Right atrium auricular region (tissue), 2 donors: ENCODE measurements at regions not wholly inside any gene's neighbourhood (a gene's known extent, or its start where the extent isn't known, plus 50 kb on each side); places are given as distances from the start of the nearest gene placed in this dataset.

ENCODE experiments used
- DNase-seq: peaks from one replicate; pipeline ENCODE4 v3.0.0-alpha.2; 2019; ENCODE audit warnings: low spot score
- H3K27ac ChIP-seq, 2 donors: fragments of 200-600 bp; sonication (generic); 1 replicate in 1 of 2; 2 replicates in 1 of 2; pipeline ENCODE4 v1.5.1; 2016 to 2019
- H3K27me3 ChIP-seq, 2 donors: fragments of 200-600 bp; sonication (generic); one replicate each; pipeline versions ENCODE4 v1.5.1 to v1.6.0; 2017 to 2019
- H3K36me3 ChIP-seq: fragments of 200-600 bp; sonication (generic); one replicate; pipeline ENCODE4 v1.5.1; 2016
- H3K4me1 ChIP-seq, 2 donors: fragments of 200-600 bp; sonication (generic); one replicate each; pipeline versions ENCODE4 v1.5.1 to v1.6.0; 2017 to 2019
- H3K4me3 ChIP-seq, 2 donors: fragments of 200-600 bp; sonication (generic); 1 replicate in 1 of 2; 2 replicates in 1 of 2; pipeline ENCODE4 v1.5.1; 2017 to 2019; ENCODE audit warnings: mild to moderate bottlenecking in 1 of 2, moderate library complexity in 1 of 2
- H3K9me3 ChIP-seq, 2 donors: fragments of 200-600 bp; sonication (generic); one replicate each; pipeline ENCODE4 v1.5.1; 2019
- TF ChIP-seq, protein P1 (sequence below), 2 donors: fragments of 200-600 bp; sonication (generic); IDR thresholded peaks; one replicate each; pipeline ENCODE4 v1.5.1; 2019; ENCODE audit warnings: antibody characterized with exemption in 2 of 2

DNA sequence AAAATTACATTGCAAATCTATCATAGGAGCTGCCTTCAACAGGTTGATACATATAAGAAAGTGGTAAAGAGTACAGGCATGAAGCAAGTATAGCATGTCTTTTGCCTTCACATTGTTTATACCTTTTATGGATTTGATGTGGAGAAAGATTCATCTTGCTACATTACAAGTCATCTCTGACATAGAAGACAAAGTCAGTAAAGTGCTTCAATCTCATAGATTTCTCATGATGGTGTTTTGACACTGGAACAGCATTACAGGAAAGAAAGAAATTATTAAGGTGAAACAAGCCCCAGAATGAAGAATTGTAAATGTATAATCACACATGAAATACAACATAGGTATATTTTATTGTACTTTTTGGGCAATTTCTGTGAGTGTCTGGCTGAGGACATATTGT lies 580.7 kb upstream of the MMS22L start:
- Histone ChIP-seq H3K9me3 (no peaks in the 10 kb centered on the region), H3K27me3 (no peaks in the 10 kb centered on the region), H3K4me3 (no peak overlapping the region), H3K4me1 (no peaks in the 10 kb centered on the region), H3K27ac (no peak overlapping the region), H3K36me3 (no peaks in the 10 kb centered on the region)
- TF ChIP-seq, protein P1, sequence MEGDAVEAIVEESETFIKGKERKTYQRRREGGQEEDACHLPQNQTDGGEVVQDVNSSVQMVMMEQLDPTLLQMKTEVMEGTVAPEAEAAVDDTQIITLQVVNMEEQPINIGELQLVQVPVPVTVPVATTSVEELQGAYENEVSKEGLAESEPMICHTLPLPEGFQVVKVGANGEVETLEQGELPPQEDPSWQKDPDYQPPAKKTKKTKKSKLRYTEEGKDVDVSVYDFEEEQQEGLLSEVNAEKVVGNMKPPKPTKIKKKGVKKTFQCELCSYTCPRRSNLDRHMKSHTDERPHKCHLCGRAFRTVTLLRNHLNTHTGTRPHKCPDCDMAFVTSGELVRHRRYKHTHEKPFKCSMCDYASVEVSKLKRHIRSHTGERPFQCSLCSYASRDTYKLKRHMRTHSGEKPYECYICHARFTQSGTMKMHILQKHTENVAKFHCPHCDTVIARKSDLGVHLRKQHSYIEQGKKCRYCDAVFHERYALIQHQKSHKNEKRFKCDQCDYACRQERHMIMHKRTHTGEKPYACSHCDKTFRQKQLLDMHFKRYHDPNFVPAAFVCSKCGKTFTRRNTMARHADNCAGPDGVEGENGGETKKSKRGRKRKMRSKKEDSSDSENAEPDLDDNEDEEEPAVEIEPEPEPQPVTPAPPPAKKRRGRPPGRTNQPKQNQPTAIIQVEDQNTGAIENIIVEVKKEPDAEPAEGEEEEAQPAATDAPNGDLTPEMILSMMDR (IDR thresholded peaks at IDR 0.05) = no peak
- no peak for DNase-seq

DNA sequence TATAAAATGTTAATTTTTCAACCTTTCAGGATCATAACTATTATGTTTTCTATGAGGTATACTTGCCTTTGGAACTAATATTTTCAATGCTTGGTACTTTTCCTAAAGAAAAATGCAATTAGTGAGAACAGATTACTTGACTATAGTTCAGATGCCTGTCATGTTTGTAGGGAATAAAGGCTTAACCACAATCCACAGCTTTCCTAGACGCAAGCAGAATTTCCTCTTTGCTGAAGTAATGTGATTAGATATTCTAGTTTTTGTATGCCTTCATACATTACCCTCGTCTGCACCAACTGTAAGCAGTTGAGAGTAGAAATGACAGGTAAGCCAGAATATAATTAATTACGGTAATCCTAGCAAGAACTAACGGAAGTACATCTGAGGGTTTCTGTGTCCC lies 581.4 kb upstream of the MMS22L start:
- TF ChIP-seq, protein P1 (IDR thresholded peaks at IDR 0.05) = no peak
- Histone ChIP-seq H3K4me3 (no peak overlapping the region), H3K27ac (no peak overlapping the region), H3K27me3 (no peaks in the 10 kb centered on the region), H3K9me3 (no peaks in the 10 kb centered on the region), H3K4me1 (no peaks in the 10 kb centered on the region), H3K36me3 (no peaks in the 10 kb centered on the region)
- DNase-seq = no peak

DNA sequence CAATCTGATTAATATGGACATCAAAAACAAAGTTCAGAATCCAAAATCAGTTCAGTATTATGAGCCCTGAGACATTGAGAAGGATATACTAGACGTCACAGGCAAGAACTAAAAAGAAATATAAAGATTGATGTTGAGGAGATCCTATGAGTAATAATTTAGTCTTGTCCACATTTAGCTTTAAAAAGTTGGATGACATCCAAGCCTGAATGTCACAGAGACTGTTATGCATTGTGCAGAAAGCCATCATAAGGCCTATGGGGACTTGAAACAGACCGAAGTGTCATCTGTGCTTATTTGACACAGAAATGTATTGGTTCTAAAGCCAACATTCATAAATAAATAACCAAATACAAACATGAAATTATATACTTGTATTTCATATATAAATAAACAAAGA lies 581.8 kb upstream of the MMS22L start:
- Histone ChIP-seq H3K9me3 (no peaks in the 10 kb centered on the region), H3K4me1 (no peaks in the 10 kb centered on the region), H3K36me3 (no peaks in the 10 kb centered on the region), H3K27ac (no peak overlapping the region), H3K27me3 (no peaks in the 10 kb centered on the region), H3K4me3 (no peak overlapping the region)
- no peak for DNase-seq
- TF ChIP-seq, protein P1 (IDR thresholded peaks at IDR 0.05) = no peak

DNA sequence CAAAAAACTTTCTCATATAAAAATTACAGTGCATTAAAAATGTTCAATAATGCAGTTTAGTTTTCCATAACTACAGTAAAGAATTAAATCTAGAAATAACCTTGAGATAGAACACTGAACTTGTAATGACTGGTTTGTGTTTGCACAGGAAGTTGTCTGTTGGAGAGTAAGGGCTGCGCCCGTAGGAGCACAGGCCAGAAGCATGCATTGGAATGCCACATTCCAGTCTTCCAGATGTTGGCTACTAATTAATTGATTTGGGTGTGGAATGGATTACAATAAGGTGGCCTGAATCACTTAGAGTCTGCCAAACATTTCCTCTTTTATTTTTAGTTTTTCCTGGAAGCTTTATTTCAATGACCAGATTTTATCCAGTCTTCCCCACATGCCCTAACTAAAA lies 582.6 kb upstream of the MMS22L start:
- Histone ChIP-seq H3K9me3 (no peaks in the 10 kb centered on the region), H3K4me1 (no peaks in the 10 kb centered on the region), H3K27me3 (no peaks in the 10 kb centered on the region), H3K36me3 (no peaks in the 10 kb centered on the region), H3K4me3 (no peak overlapping the region), H3K27ac (no peak overlapping the region)
- TF ChIP-seq, protein P1 (IDR thresholded peaks at IDR 0.05) = no peak
- no peak for DNase-seq

DNA sequence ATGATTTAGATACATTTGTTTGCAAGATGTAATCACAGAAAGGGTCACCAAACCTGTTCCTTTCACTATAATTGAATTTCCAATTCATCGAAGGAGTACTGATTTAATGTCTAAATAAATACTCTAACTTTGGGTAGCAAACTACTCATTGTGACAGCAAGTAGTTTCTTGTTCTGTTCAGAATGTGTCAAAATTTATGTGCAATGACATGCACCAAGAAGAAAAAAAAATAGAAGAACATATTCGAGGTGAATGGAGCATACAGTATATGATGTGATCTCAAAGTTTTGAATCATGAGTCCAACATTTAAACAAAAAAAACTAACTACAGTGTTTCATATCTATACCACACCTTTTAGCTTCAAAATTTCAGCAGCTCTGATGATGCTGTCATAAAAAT lies 583.6 kb upstream of the MMS22L start:
- H3K36me3 ChIP-seq = no peaks in the 10 kb centered on the region
- TF ChIP-seq, protein P1 (IDR thresholded peaks at IDR 0.05) = no peak
- H3K4me3 ChIP-seq = no peak overlapping the region
- H3K27me3 ChIP-seq = no peaks in the 10 kb centered on the region
- no peak overlapping the region for H3K27ac ChIP-seq
- no peak for DNase-seq
- no peaks in the 10 kb centered on the region for H3K4me1 ChIP-seq
- no peaks in the 10 kb centered on the region for H3K9me3 ChIP-seq

DNA sequence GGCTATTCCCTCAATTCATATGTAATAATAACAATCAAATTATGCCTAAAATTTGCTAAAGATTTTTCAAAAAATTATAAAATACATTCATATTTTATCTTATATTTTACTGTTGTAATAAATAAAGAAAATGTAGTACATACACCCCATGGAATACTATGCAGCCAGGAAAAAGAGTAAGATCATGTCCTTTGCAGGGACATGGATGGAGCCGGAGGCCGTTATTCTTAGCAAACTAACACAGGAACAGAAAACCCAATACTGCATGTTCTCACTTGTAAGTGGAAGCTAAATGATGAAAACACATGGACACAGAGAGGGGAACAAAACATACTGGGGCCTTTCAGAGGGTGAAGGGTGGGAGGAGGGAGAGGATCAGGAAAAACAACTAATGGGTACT lies 584.2 kb upstream of the MMS22L start:
- H3K27me3 ChIP-seq = peaks cover 0 to under 1% of the 10 kb centered on the region in 2 donors
- H3K9me3 ChIP-seq = no peaks in the 10 kb centered on the region
- no peaks in the 10 kb centered on the region for H3K4me1 ChIP-seq
- no peak overlapping the region for H3K4me3 ChIP-seq
- no peaks in the 10 kb centered on the region for H3K36me3 ChIP-seq
- H3K27ac ChIP-seq = no peak overlapping the region
- TF ChIP-seq, protein P1 (IDR thresholded peaks at IDR 0.05) = no peak
- DNase-seq = no peak
